SU-DHL-6 (cell line): ENCODE measurements at regions not wholly inside any gene's neighbourhood (a gene's known extent, or its start where the extent isn't known, plus 50 kb on each side); places are given as distances from the start of the nearest gene placed in this dataset.

Experiments
- EZH2phosphoT487 ChIP-seq: fragments of 200-600 bp; sonication (generic), shearing (Covaris generic); conservative IDR thresholded peaks from 2 replicates; pipeline ENCODE4 v1.6.1; 2018; ENCODE audit warnings: mild to moderate bottlenecking, antibody characterized with exemption, low read length, moderate library complexity, mixed read lengths
- TF ChIP-seq, protein P1 (sequence below): fragments of 200-600 bp; sonication (generic); IDR thresholded peaks from one replicate; pipeline ENCODE4 v1.5.1; 2017; ENCODE audit warnings: antibody characterized with exemption, mild to moderate bottlenecking, low read length, moderate library complexity; ENCODE audit not compliant: insufficient read depth, poor library complexity, severe bottlenecking

DNA sequence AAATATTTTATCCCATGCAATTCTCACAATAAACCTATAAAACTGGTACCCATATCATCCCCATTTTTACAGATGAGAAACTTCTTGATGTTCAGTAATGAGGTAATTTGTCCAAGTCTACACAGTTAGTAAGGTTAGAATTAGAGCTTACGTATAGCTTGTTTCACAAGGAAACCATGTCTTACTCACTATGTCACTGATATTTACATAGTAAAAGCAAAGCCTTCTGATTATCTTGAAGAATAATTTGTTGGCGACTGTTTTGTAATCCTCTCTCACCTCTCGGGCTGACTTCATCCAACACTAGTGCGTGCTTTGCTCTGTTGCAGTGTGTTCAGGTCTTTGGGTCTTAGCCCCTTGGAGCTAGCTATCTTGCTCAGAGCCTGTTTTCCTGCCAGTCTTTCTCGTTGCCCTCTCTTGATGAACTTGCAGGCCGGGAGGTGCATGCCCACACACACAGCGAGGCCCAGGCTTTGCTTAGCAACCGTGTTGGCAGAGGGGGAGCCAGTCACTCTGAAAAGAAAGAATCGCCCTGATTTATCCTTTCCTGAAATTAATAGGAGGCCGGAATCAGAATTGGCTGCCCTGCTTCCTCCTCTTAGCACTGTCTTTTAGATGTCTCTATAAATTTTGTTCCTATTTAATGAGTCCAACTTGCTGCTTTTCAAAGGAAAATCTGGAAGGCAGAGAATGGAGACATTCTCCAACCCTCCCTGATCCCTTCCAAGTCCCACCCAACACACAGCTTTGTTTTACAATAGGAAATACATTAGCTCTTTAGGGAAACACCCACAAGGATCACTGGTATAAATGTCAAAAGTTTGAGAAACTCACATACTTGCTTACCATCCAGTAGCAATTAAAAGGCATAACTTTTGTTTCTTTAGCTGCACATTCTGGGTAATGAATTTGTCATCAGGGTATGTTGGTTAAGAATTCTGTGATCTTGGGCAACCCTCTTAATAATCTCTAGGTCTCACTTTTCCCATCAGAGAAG, 97.6 kb upstream of the SEC11C start:
- no peak for TF ChIP-seq EZH2phosphoT487
- TF ChIP-seq, protein P1, sequence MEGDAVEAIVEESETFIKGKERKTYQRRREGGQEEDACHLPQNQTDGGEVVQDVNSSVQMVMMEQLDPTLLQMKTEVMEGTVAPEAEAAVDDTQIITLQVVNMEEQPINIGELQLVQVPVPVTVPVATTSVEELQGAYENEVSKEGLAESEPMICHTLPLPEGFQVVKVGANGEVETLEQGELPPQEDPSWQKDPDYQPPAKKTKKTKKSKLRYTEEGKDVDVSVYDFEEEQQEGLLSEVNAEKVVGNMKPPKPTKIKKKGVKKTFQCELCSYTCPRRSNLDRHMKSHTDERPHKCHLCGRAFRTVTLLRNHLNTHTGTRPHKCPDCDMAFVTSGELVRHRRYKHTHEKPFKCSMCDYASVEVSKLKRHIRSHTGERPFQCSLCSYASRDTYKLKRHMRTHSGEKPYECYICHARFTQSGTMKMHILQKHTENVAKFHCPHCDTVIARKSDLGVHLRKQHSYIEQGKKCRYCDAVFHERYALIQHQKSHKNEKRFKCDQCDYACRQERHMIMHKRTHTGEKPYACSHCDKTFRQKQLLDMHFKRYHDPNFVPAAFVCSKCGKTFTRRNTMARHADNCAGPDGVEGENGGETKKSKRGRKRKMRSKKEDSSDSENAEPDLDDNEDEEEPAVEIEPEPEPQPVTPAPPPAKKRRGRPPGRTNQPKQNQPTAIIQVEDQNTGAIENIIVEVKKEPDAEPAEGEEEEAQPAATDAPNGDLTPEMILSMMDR, result no peak
